Colonic mucosa (tissue), 4 donors: ENCODE measurements at regions not wholly inside any gene's neighbourhood (a gene's known extent, or its start where the extent isn't known, plus 50 kb on each side); places are given as distances from the start of the nearest gene placed in this dataset.
"Not testable (repeated sequence)": the region's sequence is repeated elsewhere in the genome, so short reads cannot be mapped to it uniquely, and the experiment has no call there.

Experiments used
- DNase-seq: peaks from one replicate; pipeline ENCODE4 v3.0.0-alpha.2; 2020
- H3K27ac ChIP-seq: fragments of 200-600 bp; one replicate; pipeline ENCODE4 v1.8.0; 2021
- H3K27me3 ChIP-seq: fragments of 200-600 bp; one replicate; pipeline ENCODE4 v1.8.0; 2021
- H3K36me3 ChIP-seq: fragments of 200-600 bp; one replicate; pipeline ENCODE4 v1.8.0; 2021
- H3K4me1 ChIP-seq: fragments of 200-600 bp; one replicate; pipeline ENCODE4 v1.8.0; 2021; ENCODE audit warnings: mild to moderate bottlenecking
- H3K4me3 ChIP-seq: fragments of 200-600 bp; one replicate; pipeline ENCODE4 v1.8.0; 2021
- H3K9ac ChIP-seq, 2 donors: one replicate each; pipeline ENCODE4 v1.7.0; 2013; ENCODE audit warnings: control low read depth in 2 of 2, low read depth in 2 of 2, low read length in 2 of 2
- H3K9me3 ChIP-seq: fragments of 200-600 bp; one replicate; pipeline ENCODE4 v1.8.0; 2021
- CTCF ChIP-seq: fragments of 200-600 bp; IDR thresholded peaks from one replicate; pipeline ENCODE4 v1.8.0; 2022; ENCODE audit warnings: antibody characterized with exemption, mild to moderate bottlenecking
- intact Hi-C: fragments of 100-400 bp; cut with DNase I; formaldehyde crosslinking; loops from one replicate; pipeline ENCODE4 v1.14.1; 2022
- donor health status: healthy.
- donor health status: DM: no; HTN: no; CAD: no.
- donor health status: DM: no; HTN: no; CAD: no.

GRCh38 chr11:87897921-87898320, 277.3 kb downstream of the RAB38 start:
- no peak overlapping the region for H3K27ac ChIP-seq
- intact Hi-C loops: no loop called here
- no peaks in the 10 kb centered on the region for H3K36me3 ChIP-seq
- H3K4me3 ChIP-seq: no peak overlapping the region
- no peaks in the 10 kb centered on the region for H3K9me3 ChIP-seq
- DNase-seq: no peak
- no peak for TF ChIP-seq CTCF
- no peaks in the 10 kb centered on the region for H3K4me1 ChIP-seq
- H3K9ac ChIP-seq: no peak overlapping the region
- H3K27me3 ChIP-seq: no peaks in the 10 kb centered on the region

- Histone ChIP-seq H3K27ac (no peak overlapping the region), H3K9me3 (no peaks in the 10 kb centered on the region), H3K9ac (no peak overlapping the region), H3K4me1 (no peaks in the 10 kb centered on the region), H3K36me3 (no peaks in the 10 kb centered on the region), H3K27me3 (no peaks in the 10 kb centered on the region), H3K4me3 (no peak overlapping the region)
- DNase-seq: no peak
- TF ChIP-seq CTCF: no peak
- intact Hi-C loops: no loop called here
These were observed 278.2 kb downstream of the RAB38 start for GRCh38 chr11:87897071-87897470.

- intact Hi-C loops: no loop called here
- TF ChIP-seq CTCF: no peak
- DNase-seq: no peak
- Histone ChIP-seq H3K4me3 (no peak overlapping the region), H3K27ac (no peak overlapping the region), H3K36me3 (no peaks in the 10 kb centered on the region), H3K9me3 (no peaks in the 10 kb centered on the region), H3K9ac (no peak overlapping the region), H3K27me3 (no peaks in the 10 kb centered on the region), H3K4me1 (no peaks in the 10 kb centered on the region)
These were observed 280.3 kb downstream of the RAB38 start for GRCh38 chr11:87894961-87895360.

GRCh38 chr11:87892291-87892690, 283.0 kb downstream of the RAB38 start:
- no peaks in the 10 kb centered on the region for H3K27me3 ChIP-seq
- H3K27ac ChIP-seq: no peak overlapping the region
- no peaks in the 10 kb centered on the region for H3K36me3 ChIP-seq
- TF ChIP-seq CTCF: no peak
- intact Hi-C loops: no loop called here
- H3K4me1 ChIP-seq: no peaks in the 10 kb centered on the region
- H3K9me3 ChIP-seq: no peaks in the 10 kb centered on the region
- H3K9ac ChIP-seq: no peak overlapping the region
- DNase-seq: no peak
- H3K4me3 ChIP-seq: no peak overlapping the region

- Histone ChIP-seq H3K27me3 (no peaks in the 10 kb centered on the region), H3K4me1 (no peaks in the 10 kb centered on the region), H3K9me3 (no peaks in the 10 kb centered on the region), H3K9ac (no peak overlapping the region), H3K27ac (no peak overlapping the region), H3K4me3 (no peak overlapping the region), H3K36me3 (no peaks in the 10 kb centered on the region)
- no peak for TF ChIP-seq CTCF
- intact Hi-C loops: no loop called here
- DNase-seq: no peak
These were observed 286.1 kb downstream of the RAB38 start for GRCh38 chr11:87889126-87889525.

- H3K9me3 ChIP-seq, DNase-seq, H3K9ac ChIP-seq, H3K27ac ChIP-seq, H3K4me1 ChIP-seq, H3K4me3 ChIP-seq, intact Hi-C loops, H3K36me3 ChIP-seq, H3K27me3 ChIP-seq: not testable (repeated sequence)
These were observed 290.2 kb downstream of the RAB38 start for GRCh38 chr11:87885084-87885483.
